ENCODE measurements at regions not wholly inside any gene's neighbourhood (a gene's known extent, or its start where the extent isn't known, plus 50 kb on each side); places are given as distances from the start of the nearest gene placed in this dataset.
A peak's percentile ranks its signal among the peaks of the same experiment; 100 is the strongest.

DNA sequence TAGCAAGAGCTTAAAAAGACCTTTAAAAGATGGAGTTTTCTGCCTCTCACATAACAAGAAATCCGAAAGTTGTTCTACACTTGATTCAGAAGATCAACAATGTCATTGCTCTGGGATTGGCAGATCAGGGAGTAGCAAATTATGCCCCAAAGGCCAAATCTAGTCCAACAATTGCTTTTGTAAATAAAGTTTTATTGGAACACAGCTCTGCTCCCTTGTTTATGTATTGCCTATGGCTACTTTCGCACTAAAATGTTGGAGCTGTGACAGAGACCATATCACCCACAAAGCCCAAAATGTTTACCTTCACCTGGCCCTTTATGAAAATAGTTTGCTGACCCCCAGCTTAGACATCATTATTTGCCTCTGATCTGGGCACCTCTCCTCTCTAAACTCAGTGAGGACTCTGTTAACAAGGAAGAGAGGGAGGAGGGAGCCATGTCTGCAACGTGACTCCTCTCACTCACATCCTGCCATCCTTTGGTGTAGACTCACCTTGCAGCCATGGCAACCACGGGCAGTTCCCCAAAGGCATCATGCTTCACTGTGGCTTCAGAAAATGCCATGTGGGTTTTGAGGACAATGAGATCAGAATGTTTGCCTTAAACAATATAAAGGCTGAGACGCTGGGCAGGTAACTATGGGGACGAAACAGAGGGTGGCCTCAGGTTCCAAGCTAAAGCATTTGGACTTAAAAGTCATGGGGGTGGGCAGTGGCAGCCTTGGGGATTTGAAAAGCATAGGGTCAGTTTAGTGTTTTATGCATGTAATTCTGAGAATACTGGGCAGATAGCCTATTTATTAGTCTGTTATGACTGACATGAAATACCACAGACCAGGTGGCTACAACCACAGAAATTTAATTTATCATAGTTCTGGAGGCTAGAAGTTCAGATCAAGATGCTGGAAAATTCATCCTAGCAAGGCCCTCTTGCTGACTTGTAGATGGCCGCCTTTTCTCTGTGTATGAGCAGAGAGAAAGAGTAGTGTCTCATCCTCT, 149.7 kb upstream of the TNFAIP3 start:
- Histone ChIP-seq H3K36me3 (ENCODE audit: control insufficient read depth in 2 of 2, insufficient read depth in 2 of 2, low read length in 1 of 2) (no peaks in the 10 kb centered on the region), H2AFZ (ENCODE audit: control insufficient read depth, low read depth, low read length) (peak overlapping the region; percentile 64), H3K79me2 (ENCODE audit: control insufficient read depth, insufficient read depth, low read length) (no peaks in the 10 kb centered on the region), H4K20me1 (ENCODE audit: control insufficient read depth, insufficient read depth) (no peaks in the 10 kb centered on the region), H3K4me2 (ENCODE audit: control insufficient read depth, insufficient read depth) (peak overlapping the region; percentile 23; the same call in 1 of the 2 replicates), H3K9me3 (replicated peaks; ENCODE audit: control insufficient read depth, insufficient read depth, low read length) (no peaks in the 10 kb centered on the region; the same call in 2 of the 3 replicates), H3K4me3 (no peak overlapping the region), H3K9ac (ENCODE audit: control insufficient read depth, insufficient read depth, low read length) (no peak overlapping the region), H3K4me1 (ENCODE audit: control insufficient read depth, insufficient read depth, low read length) (peaks cover 8% of the 10 kb centered on the region), H3K27ac (ENCODE audit: control insufficient read depth, insufficient read depth) (no peak overlapping the region), H3K27me3 (replicated peaks in 1 of 2; ENCODE audit: control insufficient read depth in 2 of 2, insufficient read depth in 2 of 2, low read length in 1 of 2) (no peaks in the 10 kb centered on the region)
- intact Hi-C loops (cut with micrococcal nuclease; ENCODE audit: unreplicated experiment) (no loop called here), in situ Hi-C loops (cut with MboI) (no loop called here)
- FAIRE-seq (no peak), ATAC-seq (peak; percentile 95), DNase-seq (ENCODE audit: low read depth, low spot score) (no peak)
- POLR2A ChIA-PET, result interaction anchor here (0.7 to 2.6 kb wide), 5 partner anchors 10 to 82 kb away, joined by 3 to 7 read pairs (median 4); no protein-coding TSS in a partner anchor
- BruUV-seq (replicated peaks), result no TSS peak
- RAD21 ChIA-PET (ENCODE audit: unreplicated experiment), result interaction anchor here (0.9 to 2.0 kb wide), 12 partner anchors 9 to 258 kb away, joined by 3 to 10 read pairs (median 4); partner anchors contain the start of gene TNFAIP3
- 67% methylated on average over 7 of the region's 7 CpGs for WGBS (ENCODE audit: insufficient coverage, insufficient replicate concordance, low lambda C conversion rate, missing lambda C conversion rate)
- CTCF ChIA-PET, result interaction anchor here (0.8 to 3.7 kb wide), 14 partner anchors 9 to 290 kb away, joined by 3 to 16 read pairs (median 4); partner anchors contain the start of gene TNFAIP3
- SMC1A ChIA-PET (ENCODE audit: uncharacterized antibody, unreplicated experiment), result interaction anchor here (0.8 to 2.6 kb wide), 25 partner anchors 8 to 273 kb away, joined by 3 to 12 read pairs (median 5); no protein-coding TSS in a partner anchor
- TF ChIP-seq, protein P1, sequence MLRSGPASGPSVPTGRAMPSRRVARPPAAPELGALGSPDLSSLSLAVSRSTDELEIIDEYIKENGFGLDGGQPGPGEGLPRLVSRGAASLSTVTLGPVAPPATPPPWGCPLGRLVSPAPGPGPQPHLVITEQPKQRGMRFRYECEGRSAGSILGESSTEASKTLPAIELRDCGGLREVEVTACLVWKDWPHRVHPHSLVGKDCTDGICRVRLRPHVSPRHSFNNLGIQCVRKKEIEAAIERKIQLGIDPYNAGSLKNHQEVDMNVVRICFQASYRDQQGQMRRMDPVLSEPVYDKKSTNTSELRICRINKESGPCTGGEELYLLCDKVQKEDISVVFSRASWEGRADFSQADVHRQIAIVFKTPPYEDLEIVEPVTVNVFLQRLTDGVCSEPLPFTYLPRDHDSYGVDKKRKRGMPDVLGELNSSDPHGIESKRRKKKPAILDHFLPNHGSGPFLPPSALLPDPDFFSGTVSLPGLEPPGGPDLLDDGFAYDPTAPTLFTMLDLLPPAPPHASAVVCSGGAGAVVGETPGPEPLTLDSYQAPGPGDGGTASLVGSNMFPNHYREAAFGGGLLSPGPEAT (IDR thresholded peaks at IDR 0.05; ENCODE audit: low read depth), result no peak
- TF ChIP-seq, protein P2, sequence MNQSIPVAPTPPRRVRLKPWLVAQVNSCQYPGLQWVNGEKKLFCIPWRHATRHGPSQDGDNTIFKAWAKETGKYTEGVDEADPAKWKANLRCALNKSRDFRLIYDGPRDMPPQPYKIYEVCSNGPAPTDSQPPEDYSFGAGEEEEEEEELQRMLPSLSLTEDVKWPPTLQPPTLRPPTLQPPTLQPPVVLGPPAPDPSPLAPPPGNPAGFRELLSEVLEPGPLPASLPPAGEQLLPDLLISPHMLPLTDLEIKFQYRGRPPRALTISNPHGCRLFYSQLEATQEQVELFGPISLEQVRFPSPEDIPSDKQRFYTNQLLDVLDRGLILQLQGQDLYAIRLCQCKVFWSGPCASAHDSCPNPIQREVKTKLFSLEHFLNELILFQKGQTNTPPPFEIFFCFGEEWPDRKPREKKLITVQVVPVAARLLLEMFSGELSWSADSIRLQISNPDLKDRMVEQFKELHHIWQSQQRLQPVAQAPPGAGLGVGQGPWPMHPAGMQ (IDR thresholded peaks at IDR 0.05; ENCODE audit: borderline replicate concordance), result no peak
- TF ChIP-seq ETV6 (conservative IDR thresholded peaks at IDR 0.05 in 1 of 2, IDR thresholded peaks at IDR 0.05 in 1 of 2; ENCODE audit: borderline replicate concordance in 1 of 2, low read depth in 1 of 2) (no peak), ZNF207 (IDR thresholded peaks at IDR 0.05; ENCODE audit: borderline replicate concordance) (no peak)
- TF ChIP-seq, protein P3, sequence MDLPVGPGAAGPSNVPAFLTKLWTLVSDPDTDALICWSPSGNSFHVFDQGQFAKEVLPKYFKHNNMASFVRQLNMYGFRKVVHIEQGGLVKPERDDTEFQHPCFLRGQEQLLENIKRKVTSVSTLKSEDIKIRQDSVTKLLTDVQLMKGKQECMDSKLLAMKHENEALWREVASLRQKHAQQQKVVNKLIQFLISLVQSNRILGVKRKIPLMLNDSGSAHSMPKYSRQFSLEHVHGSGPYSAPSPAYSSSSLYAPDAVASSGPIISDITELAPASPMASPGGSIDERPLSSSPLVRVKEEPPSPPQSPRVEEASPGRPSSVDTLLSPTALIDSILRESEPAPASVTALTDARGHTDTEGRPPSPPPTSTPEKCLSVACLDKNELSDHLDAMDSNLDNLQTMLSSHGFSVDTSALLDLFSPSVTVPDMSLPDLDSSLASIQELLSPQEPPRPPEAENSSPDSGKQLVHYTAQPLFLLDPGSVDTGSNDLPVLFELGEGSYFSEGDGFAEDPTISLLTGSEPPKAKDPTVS (IDR thresholded peaks at IDR 0.05; ENCODE audit: low read depth, low read length), result no peak
- TF ChIP-seq, protein P4, sequence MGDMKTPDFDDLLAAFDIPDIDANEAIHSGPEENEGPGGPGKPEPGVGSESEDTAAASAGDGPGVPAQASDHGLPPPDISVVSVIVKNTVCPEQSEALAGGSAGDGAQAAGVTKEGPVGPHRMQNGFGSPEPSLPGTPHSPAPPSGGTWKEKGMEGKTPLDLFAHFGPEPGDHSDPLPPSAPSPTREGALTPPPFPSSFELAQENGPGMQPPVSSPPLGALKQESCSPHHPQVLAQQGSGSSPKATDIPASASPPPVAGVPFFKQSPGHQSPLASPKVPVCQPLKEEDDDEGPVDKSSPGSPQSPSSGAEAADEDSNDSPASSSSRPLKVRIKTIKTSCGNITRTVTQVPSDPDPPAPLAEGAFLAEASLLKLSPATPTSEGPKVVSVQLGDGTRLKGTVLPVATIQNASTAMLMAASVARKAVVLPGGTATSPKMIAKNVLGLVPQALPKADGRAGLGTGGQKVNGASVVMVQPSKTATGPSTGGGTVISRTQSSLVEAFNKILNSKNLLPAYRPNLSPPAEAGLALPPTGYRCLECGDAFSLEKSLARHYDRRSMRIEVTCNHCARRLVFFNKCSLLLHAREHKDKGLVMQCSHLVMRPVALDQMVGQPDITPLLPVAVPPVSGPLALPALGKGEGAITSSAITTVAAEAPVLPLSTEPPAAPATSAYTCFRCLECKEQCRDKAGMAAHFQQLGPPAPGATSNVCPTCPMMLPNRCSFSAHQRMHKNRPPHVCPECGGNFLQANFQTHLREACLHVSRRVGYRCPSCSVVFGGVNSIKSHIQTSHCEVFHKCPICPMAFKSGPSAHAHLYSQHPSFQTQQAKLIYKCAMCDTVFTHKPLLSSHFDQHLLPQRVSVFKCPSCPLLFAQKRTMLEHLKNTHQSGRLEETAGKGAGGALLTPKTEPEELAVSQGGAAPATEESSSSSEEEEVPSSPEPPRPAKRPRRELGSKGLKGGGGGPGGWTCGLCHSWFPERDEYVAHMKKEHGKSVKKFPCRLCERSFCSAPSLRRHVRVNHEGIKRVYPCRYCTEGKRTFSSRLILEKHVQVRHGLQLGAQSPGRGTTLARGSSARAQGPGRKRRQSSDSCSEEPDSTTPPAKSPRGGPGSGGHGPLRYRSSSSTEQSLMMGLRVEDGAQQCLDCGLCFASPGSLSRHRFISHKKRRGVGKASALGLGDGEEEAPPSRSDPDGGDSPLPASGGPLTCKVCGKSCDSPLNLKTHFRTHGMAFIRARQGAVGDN (IDR thresholded peaks at IDR 0.05), result 0 out of 2 replicates have a peak, but pooled peaks have one; percentile 75
